ENCODE measurements at regions not wholly inside any gene's neighbourhood (a gene's known extent, or its start where the extent isn't known, plus 50 kb on each side); places are given as distances from the start of the nearest gene placed in this dataset.

GRCh38 chr11:119910051-119910450 lies 181.1 kb upstream of the NECTIN1 start (continued):
- TF ChIP-seq CTCF (IDR thresholded peaks at IDR 0.05; ENCODE audit: low read depth, low read length, missing input control): no peak
- TF ChIP-seq YY1 (IDR thresholded peaks at IDR 0.05): no peak

- no peak overlapping the region for H3K4me3 ChIP-seq (ENCODE audit: low read depth in 1 of 3, low read length in 3 of 3)
- 91% methylated on average over 9 of the region's 9 CpGs for WGBS
- no peaks in the 10 kb centered on the region for H3K27me3 ChIP-seq (ENCODE audit: control insufficient read depth in 4 of 4, insufficient read depth in 4 of 4, low read length in 3 of 4)
- H3K9ac ChIP-seq (ENCODE audit: low read depth in 1 of 2, low read length in 2 of 2): no peak overlapping the region
- H3K27ac ChIP-seq (ENCODE audit: low read depth in 1 of 2, low read length in 2 of 2): no peak overlapping the region
- no peaks in the 10 kb centered on the region for H3K36me3 ChIP-seq (ENCODE audit: control insufficient read depth in 4 of 4, insufficient read depth in 3 of 4, low read depth in 1 of 4, low read length in 3 of 4)
- H3K4me1 ChIP-seq (ENCODE audit: control insufficient read depth in 4 of 4, insufficient read depth in 4 of 4, low read length in 3 of 4): peaks cover 14 to 31% (median 23%) of the 10 kb centered on the region in 4 donors
- no peak for TF ChIP-seq MAX (IDR thresholded peaks at IDR 0.05)
- DNase-seq (ENCODE audit: low spot score): no peak
- no peaks in the 10 kb centered on the region for H3K9me3 ChIP-seq (ENCODE audit: control insufficient read depth in 4 of 4, low read length in 3 of 4)
Observed at GRCh38 chr11:119909495-119909894, 180.5 kb upstream of the NECTIN1 start.

GRCh38 chr11:119909077-119909476 lies 180.1 kb upstream of the NECTIN1 start:
- 46% methylated on average over 2 of the region's 2 CpGs for WGBS
- peaks cover 15 to 33% (median 27%) of the 10 kb centered on the region in 4 donors for H3K4me1 ChIP-seq (ENCODE audit: control insufficient read depth in 4 of 4, insufficient read depth in 4 of 4, low read length in 3 of 4)
- no peaks in the 10 kb centered on the region for H3K36me3 ChIP-seq (ENCODE audit: control insufficient read depth in 4 of 4, insufficient read depth in 3 of 4, low read depth in 1 of 4, low read length in 3 of 4)
- no peak for TF ChIP-seq TAF1 (conservative IDR thresholded peaks at IDR 0.05)
- no peak for TF ChIP-seq HNF4A (conservative IDR thresholded peaks at IDR 0.05)
- TF ChIP-seq FOXA2 (IDR thresholded peaks at IDR 0.05): no peak
- TF ChIP-seq REST (IDR thresholded peaks at IDR 0.05): no peak
- no peak for TF ChIP-seq FOXA1 (IDR thresholded peaks at IDR 0.05)
- no peak for TF ChIP-seq YY1 (IDR thresholded peaks at IDR 0.05)
- TF ChIP-seq NR2F2 (IDR thresholded peaks at IDR 0.05): no peak
- no peak for TF ChIP-seq JUND (IDR thresholded peaks at IDR 0.05)
- TF ChIP-seq HNF4G (IDR thresholded peaks at IDR 0.05): no peak
- no peak for TF ChIP-seq MAX (IDR thresholded peaks at IDR 0.05)
- no peak for TF ChIP-seq ATF3 (IDR thresholded peaks at IDR 0.05)
- H3K9me3 ChIP-seq (ENCODE audit: control insufficient read depth in 4 of 4, low read length in 3 of 4): no peaks in the 10 kb centered on the region
- H3K27me3 ChIP-seq (ENCODE audit: control insufficient read depth in 4 of 4, insufficient read depth in 4 of 4, low read length in 3 of 4): no peaks in the 10 kb centered on the region
- no peak for DNase-seq (ENCODE audit: low spot score)
- H3K4me3 ChIP-seq (ENCODE audit: low read depth in 1 of 3, low read length in 3 of 3): no peak overlapping the region
- no peak overlapping the region for H3K9ac ChIP-seq (ENCODE audit: low read depth in 1 of 2, low read length in 2 of 2)
- H3K27ac ChIP-seq (ENCODE audit: low read depth in 1 of 2, low read length in 2 of 2): no peak overlapping the region

Data from liver (tissue), 8 donors.